A673 (cell line): ENCODE measurements at regions not wholly inside any gene's neighbourhood (a gene's known extent, or its start where the extent isn't known, plus 50 kb on each side); places are given as distances from the start of the nearest gene placed in this dataset.

Experiments used
- BruUV-seq: library from RNA; stranded (reverse); fragments of 400-500 nt; replicated peaks from 2 replicates; lab custom pipeline; 2021; lab: Mats Ljungman, UMichigan
- CTCF ChIA-PET: fragments of 300-600 bp; sonication (Branson Sonifier 250); formaldehyde crosslinking; loops from one replicate; lab custom pipeline; 2022; ENCODE audit warnings: antibody characterized with exemption; lab: Charles Lee
- POLR2A ChIA-PET: fragments of 300-600 bp; sonication (Branson Sonifier 250); formaldehyde crosslinking; loops from one replicate; lab custom pipeline; 2022; ENCODE audit warnings: antibody characterized with exemption; ENCODE audit not compliant: low non-redundant PET; lab: Charles Lee
- DNase-seq: peaks from one replicate; pipeline ENCODE4 v3.0.0-alpha.2; 2015; ENCODE audit warnings: low spot score
- H3K27ac ChIP-seq: fragments of 200-600 bp; sonication (generic); 2 replicates; pipeline ENCODE4 v1.5.1; 2016; ENCODE audit warnings: mixed run types, low read depth, mild to moderate bottlenecking, mixed read lengths, antibody characterized with exemption, low read length; ENCODE audit not compliant: poor library complexity, severe bottlenecking
- H3K27me3 ChIP-seq: fragments of 200-600 bp; sonication (generic); replicated peaks from 2 replicates; pipeline ENCODE4 v1.6.1; 2017; ENCODE audit warnings: mixed run types, low read depth, mild to moderate bottlenecking, mixed read lengths, antibody characterized with exemption, low read length; ENCODE audit not compliant: insufficient read depth, poor library complexity
- H3K36me3 ChIP-seq: fragments of 200-600 bp; sonication (generic); 2 replicates; pipeline ENCODE4 v1.6.1; 2016; ENCODE audit warnings: mixed run types, mild to moderate bottlenecking, mixed read lengths, antibody characterized with exemption, low read length; ENCODE audit not compliant: insufficient read depth, poor library complexity, severe bottlenecking
- H3K4me1 ChIP-seq: fragments of 200-600 bp; sonication (generic); 2 replicates; pipeline ENCODE4 v1.6.1; 2017; ENCODE audit warnings: mixed run types, mild to moderate bottlenecking, mixed read lengths, antibody characterized with exemption, low read length; ENCODE audit not compliant: insufficient read depth, poor library complexity, severe bottlenecking
- H3K4me3 ChIP-seq: fragments of 200-600 bp; sonication (generic); 2 replicates; pipeline ENCODE4 v1.5.1; 2016; ENCODE audit warnings: low read depth, mixed run types, mild to moderate bottlenecking, mixed read lengths, low read length; ENCODE audit not compliant: poor library complexity, severe bottlenecking
- H3K9me3 ChIP-seq: fragments of 200-600 bp; sonication (generic); 2 replicates; pipeline ENCODE4 v1.6.1; 2016; ENCODE audit warnings: mixed run types, low read depth, mild to moderate bottlenecking, mixed read lengths, antibody characterized with exemption, low read length; ENCODE audit not compliant: poor library complexity, severe bottlenecking
- EZH2 ChIP-seq: fragments of 200-600 bp; sonication (generic); IDR thresholded peaks from 2 replicates; pipeline ENCODE4 v1.6.1; 2017; ENCODE audit warnings: borderline replicate concordance, low read depth, mild to moderate bottlenecking, mixed read lengths, antibody characterized with exemption, low read length; ENCODE audit not compliant: poor library complexity, severe bottlenecking
- intact Hi-C: fragments of 100-400 bp; cut with micrococcal nuclease; formaldehyde crosslinking; loops from one replicate; pipeline ENCODE4 v1.10.0; 2022; ENCODE audit not compliant: unreplicated experiment
- TF ChIP-seq, protein P1 (sequence below): fragments of 300-800, 200-600 bp; sonication (generic); conservative IDR thresholded peaks from 2 replicates; pipeline ENCODE4 v1.5.1; 2017; ENCODE audit warnings: low read depth, mild to moderate bottlenecking, antibody characterized with exemption, low read length, moderate library complexity, mixed read lengths

DNA sequence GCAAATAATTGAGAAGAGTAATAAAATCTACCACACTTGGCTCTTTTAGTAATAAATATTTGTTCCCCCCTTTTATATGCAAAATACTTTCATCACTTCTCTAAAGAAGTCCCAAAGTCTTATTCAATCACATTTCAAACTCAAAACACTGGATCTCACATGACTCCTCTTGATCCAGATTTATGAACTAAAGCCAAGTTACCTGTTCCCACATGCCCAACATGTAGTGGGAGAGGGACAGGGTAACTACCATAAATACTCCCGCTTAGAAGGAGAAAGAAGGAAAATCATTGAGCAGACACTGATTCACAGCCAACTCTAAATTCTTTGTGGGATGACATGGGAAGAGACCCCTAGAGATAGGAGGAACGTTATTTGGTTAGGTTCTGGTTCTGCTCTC, 64.9 kb upstream of the PMFBP1 start:
- BruUV-seq, result no TSS peak
- H3K4me3 ChIP-seq, result no peak overlapping the region
- CTCF ChIA-PET, result no interaction called here
- no peaks in the 10 kb centered on the region for H3K27me3 ChIP-seq
- H3K9me3 ChIP-seq, result no peaks in the 10 kb centered on the region
- no peaks in the 10 kb centered on the region for H3K4me1 ChIP-seq
- intact Hi-C loops, result no loop called here
- no peaks in the 10 kb centered on the region for H3K36me3 ChIP-seq
- no peak overlapping the region for H3K27ac ChIP-seq
- POLR2A ChIA-PET, result no interaction called here
- no peak for TF ChIP-seq EZH2
- TF ChIP-seq, protein P1, sequence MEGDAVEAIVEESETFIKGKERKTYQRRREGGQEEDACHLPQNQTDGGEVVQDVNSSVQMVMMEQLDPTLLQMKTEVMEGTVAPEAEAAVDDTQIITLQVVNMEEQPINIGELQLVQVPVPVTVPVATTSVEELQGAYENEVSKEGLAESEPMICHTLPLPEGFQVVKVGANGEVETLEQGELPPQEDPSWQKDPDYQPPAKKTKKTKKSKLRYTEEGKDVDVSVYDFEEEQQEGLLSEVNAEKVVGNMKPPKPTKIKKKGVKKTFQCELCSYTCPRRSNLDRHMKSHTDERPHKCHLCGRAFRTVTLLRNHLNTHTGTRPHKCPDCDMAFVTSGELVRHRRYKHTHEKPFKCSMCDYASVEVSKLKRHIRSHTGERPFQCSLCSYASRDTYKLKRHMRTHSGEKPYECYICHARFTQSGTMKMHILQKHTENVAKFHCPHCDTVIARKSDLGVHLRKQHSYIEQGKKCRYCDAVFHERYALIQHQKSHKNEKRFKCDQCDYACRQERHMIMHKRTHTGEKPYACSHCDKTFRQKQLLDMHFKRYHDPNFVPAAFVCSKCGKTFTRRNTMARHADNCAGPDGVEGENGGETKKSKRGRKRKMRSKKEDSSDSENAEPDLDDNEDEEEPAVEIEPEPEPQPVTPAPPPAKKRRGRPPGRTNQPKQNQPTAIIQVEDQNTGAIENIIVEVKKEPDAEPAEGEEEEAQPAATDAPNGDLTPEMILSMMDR, result no peak
- no peak for DNase-seq

DNA sequence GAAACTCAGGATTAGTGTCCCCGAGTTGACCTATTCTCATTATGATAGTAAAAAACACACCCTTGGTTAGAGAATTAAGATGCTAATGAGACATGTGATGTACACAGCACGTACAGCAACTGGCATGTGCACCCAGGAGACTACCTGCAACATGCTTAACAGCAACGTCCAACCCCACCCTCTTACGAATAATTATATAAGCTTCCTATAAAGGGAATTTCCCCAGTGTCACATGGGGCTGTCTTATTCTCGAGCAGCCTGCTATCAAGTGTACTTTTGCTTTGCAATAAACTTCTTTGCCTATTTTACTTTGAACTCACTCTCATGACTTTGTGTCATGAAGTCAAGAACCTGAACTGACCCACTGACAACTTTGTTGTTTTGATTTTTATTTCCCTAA, 62.4 kb upstream of the PMFBP1 start:
- no peak for DNase-seq
- ChIA-PET CTCF (no interaction called here), POLR2A (no interaction called here)
- no TSS peak for BruUV-seq
- no peak overlapping the region for H3K4me3 ChIP-seq
- H3K27ac ChIP-seq, result no peak overlapping the region
- no peak for TF ChIP-seq EZH2
- no peaks in the 10 kb centered on the region for H3K27me3 ChIP-seq
- H3K4me1 ChIP-seq, result no peaks in the 10 kb centered on the region
- intact Hi-C loops, result no loop called here
- no peaks in the 10 kb centered on the region for H3K36me3 ChIP-seq
- no peaks in the 10 kb centered on the region for H3K9me3 ChIP-seq

DNA sequence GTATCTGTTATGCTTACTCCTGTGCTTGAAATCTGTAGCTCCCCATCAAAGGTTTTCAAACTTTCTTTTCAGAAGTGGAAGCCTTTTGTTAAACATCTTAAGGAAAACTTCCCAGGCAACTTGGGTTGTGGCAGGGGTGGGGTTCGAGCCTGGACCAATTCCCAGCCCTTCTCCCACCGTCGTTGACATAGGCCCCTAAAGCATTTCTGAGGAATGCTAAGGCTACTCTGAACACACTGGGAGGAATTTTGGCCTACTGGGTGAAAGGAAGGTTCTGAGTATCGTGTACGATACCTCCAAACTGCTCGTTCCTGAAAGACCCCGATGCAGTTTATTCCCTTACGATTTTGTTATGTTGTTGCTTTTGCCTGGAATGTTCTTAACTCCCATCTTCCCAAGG, 56.1 kb upstream of the PMFBP1 start:
- intact Hi-C loops, result no loop called here
- Histone ChIP-seq H3K9me3 (no peaks in the 10 kb centered on the region), H3K27ac (no peak overlapping the region), H3K27me3 (no peaks in the 10 kb centered on the region), H3K36me3 (no peaks in the 10 kb centered on the region), H3K4me3 (no peak overlapping the region), H3K4me1 (no peaks in the 10 kb centered on the region)
- ChIA-PET POLR2A (no interaction called here), CTCF (no interaction called here)
- no TSS peak for BruUV-seq
- no peak for DNase-seq
- TF ChIP-seq EZH2, result no peak

GRCh38 chr16:72226136-72226535, 54.2 kb upstream of the PMFBP1 start:
- intact Hi-C loops, result no loop called here
- Histone ChIP-seq H3K36me3 (no peaks in the 10 kb centered on the region), H3K27ac (no peak overlapping the region), H3K4me3 (no peak overlapping the region), H3K4me1 (no peaks in the 10 kb centered on the region), H3K9me3 (no peaks in the 10 kb centered on the region), H3K27me3 (peaks cover 4% of the 10 kb centered on the region)
- TF ChIP-seq EZH2, result no peak
- TF ChIP-seq, protein P1, result no peak
- DNase-seq, result no peak
- ChIA-PET CTCF (no interaction called here), POLR2A (no interaction called here)
- no TSS peak for BruUV-seq
